RCC 7860 (cell line): ENCODE measurements at regions not wholly inside any gene's neighbourhood (a gene's known extent, or its start where the extent isn't known, plus 50 kb on each side); places are given as distances from the start of the nearest gene placed in this dataset.
A peak's percentile ranks its signal among the peaks of the same experiment; 100 is the strongest.

Source experiments
- DNase-seq: peaks from one replicate; pipeline ENCODE4 v3.0.0-alpha.2; 2015; ENCODE audit warnings: low spot score
- FAIRE-seq: peaks from 2 replicates; lab custom pipeline; 2012; peaks lifted over from hg19 to GRCh38; lab: Jason Lieb, UNC

DNA sequence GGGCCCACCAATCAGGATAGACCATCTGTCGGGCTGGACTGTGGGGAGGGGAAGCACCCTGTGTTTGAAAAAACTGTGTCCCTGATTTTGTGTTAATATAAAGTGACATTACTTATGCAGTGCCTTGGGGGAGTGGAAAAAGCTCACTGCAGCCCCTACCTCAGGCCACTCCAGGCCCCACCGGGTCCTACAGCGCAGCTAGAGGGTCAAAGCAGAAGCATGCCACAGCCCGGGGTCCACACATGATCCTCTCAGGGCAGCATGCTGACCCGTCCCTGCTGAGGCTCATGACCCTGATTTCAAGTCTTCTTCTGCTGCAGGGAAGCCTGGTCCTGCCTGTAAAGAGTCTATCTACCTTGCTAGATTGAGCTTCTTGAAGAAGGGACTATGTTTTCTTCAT, 133.0 kb upstream of the PLCB4 start:
- DNase-seq: no peak
- no peak for FAIRE-seq

DNA sequence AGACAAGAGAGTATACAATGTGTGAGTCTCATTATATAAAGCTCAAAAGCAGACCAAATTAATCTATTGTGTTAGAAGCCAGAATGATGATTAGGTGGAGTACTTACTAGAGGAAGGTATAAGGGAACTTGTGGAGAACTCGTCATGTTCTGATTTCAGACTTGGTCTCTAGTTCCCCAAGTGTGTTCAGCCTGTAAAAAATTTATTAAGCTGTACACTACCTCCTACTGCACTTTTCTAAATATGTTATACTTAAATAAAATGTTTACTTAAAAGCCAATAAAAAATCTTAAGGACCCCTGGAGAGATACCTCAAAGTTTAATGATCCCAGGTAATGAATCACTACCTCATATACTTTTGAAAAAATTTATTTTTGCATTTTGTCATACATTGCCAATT, 130.4 kb upstream of the PLCB4 start:
- DNase-seq (no peak), FAIRE-seq (no peak)

DNA sequence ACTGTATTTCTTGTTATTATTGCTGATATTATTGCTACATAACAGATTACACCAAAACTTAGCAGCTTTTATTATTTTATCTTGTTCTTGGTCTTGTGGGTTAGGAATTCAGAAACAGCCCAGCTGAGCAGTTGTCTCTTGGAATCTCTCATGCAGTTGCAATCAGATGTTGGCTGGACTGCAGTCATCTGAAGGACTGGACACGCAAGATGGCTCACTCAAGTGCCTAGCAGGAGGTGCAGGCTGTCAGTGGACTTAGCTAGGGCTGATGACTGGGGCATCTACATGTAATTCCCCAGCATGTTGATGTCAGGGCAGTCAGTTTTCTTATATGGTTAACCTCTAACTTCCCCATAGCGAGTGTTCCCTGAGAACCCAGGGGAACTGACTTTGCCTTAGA, 128.6 kb upstream of the PLCB4 start:
- FAIRE-seq (peak; percentile 93), DNase-seq (peak; percentile 88)

DNA sequence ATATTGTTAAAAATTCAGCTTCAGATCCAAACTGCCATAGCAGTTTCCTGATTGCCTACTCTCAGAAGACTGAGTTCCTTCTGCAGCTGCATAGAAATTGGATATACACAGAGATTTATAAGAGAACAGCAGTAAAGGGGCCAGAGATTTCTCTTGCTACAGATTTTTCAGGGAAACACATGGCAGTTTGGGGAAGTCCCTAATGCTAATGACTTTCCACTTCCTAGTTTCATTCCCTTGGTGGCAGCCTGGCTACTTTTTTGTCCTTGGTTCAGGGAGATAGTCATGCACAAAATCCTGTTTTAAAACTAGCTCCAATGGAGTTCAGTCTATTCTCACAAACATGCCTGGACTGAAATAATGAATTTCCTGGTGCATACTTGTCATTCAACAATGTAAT, 125.3 kb upstream of the PLCB4 start:
- peak; percentile 14 for DNase-seq
- FAIRE-seq: peak; percentile 2

DNA sequence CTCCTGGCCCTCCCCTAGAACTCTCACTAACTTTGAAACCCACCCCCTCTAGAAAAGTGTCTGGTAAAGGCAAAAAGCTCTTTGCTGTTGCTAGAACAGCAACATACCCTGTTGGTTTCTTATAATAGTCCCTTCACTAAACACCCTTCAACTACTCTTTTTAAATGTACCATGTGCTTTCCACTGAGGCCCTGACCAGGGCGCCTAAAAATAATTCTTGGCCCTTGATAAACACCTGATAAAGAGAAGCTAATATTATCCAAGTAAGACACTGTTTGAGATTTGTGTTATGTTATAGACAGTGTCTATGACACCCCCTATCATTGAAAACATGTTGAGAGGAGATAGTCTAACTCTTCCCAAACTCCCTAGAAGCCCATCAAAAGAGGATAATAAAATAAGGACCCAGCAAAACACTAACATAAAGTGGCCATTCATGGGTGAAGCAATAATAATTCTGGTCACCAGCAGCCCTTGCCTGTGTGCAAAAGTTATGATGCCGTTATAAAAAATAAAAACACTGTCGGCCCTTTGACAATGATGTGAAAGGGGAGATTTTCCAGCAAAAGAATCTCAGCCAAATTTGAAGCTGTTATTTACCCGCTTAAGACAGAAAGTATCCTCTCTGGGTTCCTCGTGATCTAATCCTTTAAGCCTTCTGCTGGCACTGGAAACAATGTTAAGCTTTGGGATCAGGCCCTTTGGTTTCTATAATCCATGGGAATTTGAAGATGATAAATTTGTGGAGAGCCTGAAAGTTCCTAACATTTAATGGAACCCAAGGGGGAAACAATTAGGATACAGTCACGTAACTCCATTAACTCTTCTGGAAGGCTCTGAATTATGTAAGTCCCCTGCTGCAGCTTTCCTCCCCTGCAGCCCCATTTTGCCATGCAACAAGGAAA, 122.6 kb upstream of the PLCB4 start:
- DNase-seq: no peak
- no peak for FAIRE-seq

GRCh38 chr20:8948442-8949020, 120.4 kb upstream of the PLCB4 start:
- DNase-seq (no peak), FAIRE-seq (no peak)

DNA sequence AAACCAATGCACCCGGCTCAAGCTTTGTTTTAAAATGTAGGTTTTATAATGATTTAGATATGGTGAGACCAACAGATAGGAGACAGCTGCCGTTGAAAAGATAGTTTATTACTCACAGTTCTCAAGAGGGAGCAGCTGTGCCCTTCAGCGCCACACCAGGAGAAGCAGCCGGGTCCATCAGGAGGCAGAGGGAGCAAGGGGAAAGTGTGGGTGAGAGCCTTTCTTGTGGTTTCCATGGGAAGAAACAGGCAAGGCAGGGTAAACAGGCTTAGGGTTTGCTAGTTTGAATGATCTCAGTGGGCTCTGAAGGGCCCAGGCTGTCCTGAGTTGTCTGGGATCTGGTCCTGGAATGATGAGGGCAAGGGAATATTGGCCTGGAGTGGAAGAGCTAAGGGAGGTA, 117.7 kb upstream of the PLCB4 start:
- DNase-seq (no peak), FAIRE-seq (no peak)

- no peak for DNase-seq
- no peak for FAIRE-seq
Measured at GRCh38 chr20:8952721-8953120, 116.2 kb upstream of the PLCB4 start.

- FAIRE-seq (no peak), DNase-seq (no peak)
Measured at GRCh38 chr20:8953300-8953699, 115.6 kb upstream of the PLCB4 start.

- FAIRE-seq (no peak), DNase-seq (no peak)
Measured at GRCh38 chr20:8960241-8960640, 108.6 kb upstream of the PLCB4 start.

DNA sequence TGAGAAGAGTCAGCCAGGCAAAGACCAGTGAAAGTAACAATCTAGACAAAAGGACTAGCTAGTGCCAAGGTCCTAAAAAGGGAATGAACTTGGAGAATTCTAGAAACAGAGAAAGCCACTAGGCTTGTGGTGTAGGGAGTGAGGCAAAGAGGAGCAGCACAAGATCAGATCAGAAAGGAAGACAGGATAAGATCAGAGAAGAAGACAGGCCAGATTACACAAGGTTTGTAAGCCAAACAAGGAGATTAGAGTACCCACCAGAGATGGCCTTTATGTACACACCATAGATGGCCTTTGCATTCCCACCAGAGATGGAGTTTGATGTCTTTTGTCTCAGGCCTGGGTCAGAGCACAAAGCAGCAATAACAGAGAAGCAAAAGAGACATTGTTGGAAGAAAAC, 105.6 kb upstream of the PLCB4 start:
- FAIRE-seq (no peak), DNase-seq (no peak)

GRCh38 chr20:8964959-8965562, 103.8 kb upstream of the PLCB4 start:
- FAIRE-seq (no peak), DNase-seq (no peak)

GRCh38 chr20:8967641-8968245, 101.1 kb upstream of the PLCB4 start:
- FAIRE-seq (no peak), DNase-seq (no peak)

GRCh38 chr20:8969146-8969583, 99.7 kb upstream of the PLCB4 start:
- FAIRE-seq (no peak), DNase-seq (no peak)

DNA sequence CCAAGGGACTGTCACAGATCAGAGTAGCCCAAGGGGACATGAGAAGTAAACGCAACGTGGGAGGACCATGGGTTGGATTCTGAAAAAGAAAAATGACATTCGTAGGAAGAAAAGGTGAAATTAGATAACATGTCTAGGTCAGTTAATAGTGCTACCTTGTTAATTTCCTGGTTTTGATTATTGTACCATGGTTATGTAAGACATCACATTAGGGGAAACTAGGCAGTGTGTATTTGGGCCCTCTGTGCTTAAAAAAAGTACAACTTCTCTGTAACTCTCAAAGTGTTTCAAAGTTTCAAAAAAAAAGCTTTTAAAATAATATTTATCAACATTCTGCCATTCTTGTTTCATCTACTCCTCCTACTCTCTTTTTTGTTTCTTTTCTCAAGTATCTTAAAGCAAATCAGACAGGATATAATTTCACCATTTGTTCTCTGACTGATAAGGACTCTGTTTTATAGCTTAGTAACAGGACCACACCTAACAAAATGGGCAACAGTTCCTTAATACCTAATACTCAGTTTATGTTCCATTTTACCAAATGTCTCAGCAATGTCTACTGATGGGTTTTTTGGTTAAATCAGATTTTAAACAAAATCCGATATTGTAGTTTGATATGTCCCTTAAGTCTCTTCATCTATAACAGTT, 97.1 kb upstream of the PLCB4 start:
- FAIRE-seq: no peak
- no peak for DNase-seq

- DNase-seq: no peak
- FAIRE-seq: no peak
Measured at GRCh38 chr20:8972963-8973705, 95.8 kb upstream of the PLCB4 start.

DNA sequence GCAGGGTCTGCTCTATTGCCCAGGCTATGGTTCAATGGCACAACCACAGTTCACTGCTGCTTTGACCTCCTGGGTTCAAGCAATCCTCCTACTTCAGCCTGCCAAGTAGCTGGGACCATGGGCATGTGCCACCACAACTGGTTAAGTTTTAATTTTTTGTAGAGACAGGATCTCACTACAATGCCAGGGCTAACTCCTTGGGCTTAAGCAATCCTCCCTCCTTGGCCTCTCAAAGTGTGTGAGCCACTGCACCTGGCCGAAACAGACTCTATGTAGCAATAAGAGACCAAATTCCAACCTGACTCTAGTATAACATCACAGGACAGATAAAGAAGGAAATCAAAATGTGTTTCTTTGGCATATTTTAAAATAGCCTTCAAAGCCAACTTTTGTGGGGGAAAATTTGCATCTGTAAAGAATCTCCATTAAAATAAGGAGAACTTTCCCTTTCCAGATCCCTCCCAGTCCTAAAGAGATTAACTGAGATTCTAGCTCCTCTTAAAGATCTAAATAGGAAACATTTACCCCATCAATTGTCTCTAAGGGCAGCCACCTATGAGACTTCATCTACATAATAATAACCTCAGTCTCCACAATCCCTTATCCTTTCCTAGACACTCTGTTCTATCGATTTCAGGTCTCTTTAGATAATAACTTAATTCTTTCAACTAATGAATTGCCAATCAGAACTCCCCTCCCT, 94.7 kb upstream of the PLCB4 start:
- DNase-seq (no peak), FAIRE-seq (no peak)

- FAIRE-seq (no peak), DNase-seq (no peak)
Measured at GRCh38 chr20:8981482-8981881, 87.4 kb upstream of the PLCB4 start.

DNA sequence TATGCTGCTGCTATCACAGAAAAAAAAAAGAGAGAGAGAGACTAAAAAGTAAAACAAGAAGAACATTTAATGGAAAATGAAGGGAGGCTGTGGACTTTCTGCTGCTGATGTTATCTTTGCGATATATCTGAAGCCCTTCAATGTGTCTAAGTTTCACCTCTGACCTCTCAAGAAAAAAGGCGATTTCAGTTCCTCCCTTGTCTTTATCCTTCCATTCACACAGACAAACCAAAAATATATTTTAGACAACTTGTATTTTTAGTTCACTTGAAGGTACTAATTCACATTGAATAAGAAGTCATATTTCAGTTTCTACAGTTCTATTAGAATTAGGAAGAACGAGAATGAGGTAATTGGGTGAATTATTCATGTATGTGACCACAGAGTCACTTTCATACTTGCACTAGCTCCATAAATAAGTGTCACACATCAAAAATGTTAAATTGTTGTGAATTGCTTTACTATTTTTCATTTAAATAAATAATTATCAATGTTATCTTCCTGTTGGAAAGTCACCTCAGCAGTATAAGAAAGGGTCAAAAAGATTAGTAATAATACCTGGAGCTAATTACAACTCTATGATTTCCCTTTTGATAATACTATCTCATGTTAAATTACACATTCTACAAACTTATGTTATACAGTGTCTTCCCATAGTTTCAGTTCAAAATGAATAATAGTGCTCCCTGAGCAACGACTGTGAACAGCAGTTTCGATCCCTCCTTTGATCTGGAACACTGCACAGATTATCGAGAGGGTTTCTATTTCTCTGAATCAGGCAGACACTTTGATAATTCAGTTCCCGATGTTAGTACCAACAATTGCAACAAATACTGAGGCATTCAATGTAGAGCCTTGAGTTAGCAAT, 85.2 kb upstream of the PLCB4 start:
- no peak for DNase-seq
- no peak for FAIRE-seq
